ENCODE measurements at regions not wholly inside any gene's neighbourhood (a gene's known extent, or its start where the extent isn't known, plus 50 kb on each side); places are given as distances from the start of the nearest gene placed in this dataset.

GRCh38 chr2:42934580-42935186, 142.3 kb upstream of the HAAO start:
- no peaks in the 10 kb centered on the region for H3K79me2 ChIP-seq (ENCODE audit: control insufficient read depth, insufficient read depth, low read length)
- no peak overlapping the region for H3K4me2 ChIP-seq (ENCODE audit: extremely low read depth, insufficient read depth, low read length)
- peaks cover 21% of the 10 kb centered on the region for H3K4me1 ChIP-seq (ENCODE audit: control insufficient read depth, extremely low read depth, insufficient read depth, low read length)
- no peaks in the 10 kb centered on the region for H3K27me3 ChIP-seq (ENCODE audit: control insufficient read depth, insufficient read depth, low read length)
- H3K9ac ChIP-seq (ENCODE audit: insufficient read depth, low read length), result no peak overlapping the region
- H3K4me3 ChIP-seq (replicated peaks in 1 of 4; ENCODE audit: control extremely low read depth in 1 of 4, insufficient read depth in 1 of 4, low read depth in 3 of 4, low read length in 4 of 4), result no peak overlapping the region
- no peak for DNase-seq (ENCODE audit: low read depth in 2 of 2)
- no peaks in the 10 kb centered on the region for H4K20me1 ChIP-seq (ENCODE audit: control insufficient read depth, extremely low read depth, insufficient read depth, low read length)
- H3K27ac ChIP-seq (ENCODE audit: insufficient read depth, low read length), result no peak overlapping the region
- H3K36me3 ChIP-seq (ENCODE audit: control insufficient read depth, insufficient read depth, low read length), result no peaks in the 10 kb centered on the region
- H3K9me3 ChIP-seq (ENCODE audit: control insufficient read depth, insufficient read depth, low read depth, low read length), result no peaks in the 10 kb centered on the region
- TF ChIP-seq EZH2 (IDR thresholded peaks at IDR 0.05; ENCODE audit: low read length, missing control alignments), result no peak
- no peak for TF ChIP-seq CTCF (conservative IDR thresholded peaks at IDR 0.05 in 1 of 2, IDR thresholded peaks at IDR 0.05 in 1 of 2; ENCODE audit: low read depth in 1 of 2, low read length in 2 of 2)
- H2AFZ ChIP-seq (ENCODE audit: low read length), result no peak overlapping the region

- Histone ChIP-seq H3K79me2 (ENCODE audit: control insufficient read depth, insufficient read depth, low read length) (no peaks in the 10 kb centered on the region), H3K4me1 (ENCODE audit: control insufficient read depth, extremely low read depth, insufficient read depth, low read length) (peaks cover 30% of the 10 kb centered on the region), H3K4me3 (replicated peaks in 1 of 4; ENCODE audit: control extremely low read depth in 1 of 4, insufficient read depth in 1 of 4, low read depth in 3 of 4, low read length in 4 of 4) (no peak overlapping the region), H4K20me1 (ENCODE audit: control insufficient read depth, extremely low read depth, insufficient read depth, low read length) (no peaks in the 10 kb centered on the region), H3K4me2 (ENCODE audit: extremely low read depth, insufficient read depth, low read length) (no peak overlapping the region), H3K9me3 (ENCODE audit: control insufficient read depth, insufficient read depth, low read depth, low read length) (no peaks in the 10 kb centered on the region), H3K27ac (ENCODE audit: insufficient read depth, low read length) (no peak overlapping the region), H3K27me3 (ENCODE audit: control insufficient read depth, insufficient read depth, low read length) (no peaks in the 10 kb centered on the region), H3K36me3 (ENCODE audit: control insufficient read depth, insufficient read depth, low read length) (no peaks in the 10 kb centered on the region), H3K9ac (ENCODE audit: insufficient read depth, low read length) (no peak overlapping the region), H2AFZ (ENCODE audit: low read length) (no peak overlapping the region)
- TF ChIP-seq CTCF (conservative IDR thresholded peaks at IDR 0.05 in 1 of 2, IDR thresholded peaks at IDR 0.05 in 1 of 2; ENCODE audit: low read depth in 1 of 2, low read length in 2 of 2), result no peak
- TF ChIP-seq EZH2 (IDR thresholded peaks at IDR 0.05; ENCODE audit: low read length, missing control alignments), result no peak
- DNase-seq (ENCODE audit: low read depth in 2 of 2), result no peak
Observed at GRCh38 chr2:42933824-42934254, 141.5 kb upstream of the HAAO start.

- H3K4me3 ChIP-seq (replicated peaks in 1 of 4; ENCODE audit: control extremely low read depth in 1 of 4, insufficient read depth in 1 of 4, low read depth in 3 of 4, low read length in 4 of 4), result no peak overlapping the region
- no peaks in the 10 kb centered on the region for H3K9me3 ChIP-seq (ENCODE audit: control insufficient read depth, insufficient read depth, low read depth, low read length)
- no peak overlapping the region for H3K27ac ChIP-seq (ENCODE audit: insufficient read depth, low read length)
- H3K4me2 ChIP-seq (ENCODE audit: extremely low read depth, insufficient read depth, low read length), result no peak overlapping the region
- DNase-seq (ENCODE audit: low read depth in 2 of 2), result no peak
- no peak overlapping the region for H3K9ac ChIP-seq (ENCODE audit: insufficient read depth, low read length)
- H3K4me1 ChIP-seq (ENCODE audit: control insufficient read depth, extremely low read depth, insufficient read depth, low read length), result peaks cover 34% of the 10 kb centered on the region
- no peaks in the 10 kb centered on the region for H3K36me3 ChIP-seq (ENCODE audit: control insufficient read depth, insufficient read depth, low read length)
- TF ChIP-seq CTCF (conservative IDR thresholded peaks at IDR 0.05 in 1 of 2, IDR thresholded peaks at IDR 0.05 in 1 of 2; ENCODE audit: low read depth in 1 of 2, low read length in 2 of 2) (no peak), EZH2 (IDR thresholded peaks at IDR 0.05; ENCODE audit: low read length, missing control alignments) (no peak)
- H2AFZ ChIP-seq (ENCODE audit: low read length), result no peak overlapping the region
- H3K79me2 ChIP-seq (ENCODE audit: control insufficient read depth, insufficient read depth, low read length), result no peaks in the 10 kb centered on the region
- H4K20me1 ChIP-seq (ENCODE audit: control insufficient read depth, extremely low read depth, insufficient read depth, low read length), result no peaks in the 10 kb centered on the region
- no peaks in the 10 kb centered on the region for H3K27me3 ChIP-seq (ENCODE audit: control insufficient read depth, insufficient read depth, low read length)
Observed at GRCh38 chr2:42932271-42933151, 140.1 kb upstream of the HAAO start.

Measured in fibroblast of lung (primary cell).